Transverse colon (tissue), 4 donors: ENCODE measurements at regions not wholly inside any gene's neighbourhood (a gene's known extent, or its start where the extent isn't known, plus 50 kb on each side); places are given as distances from the start of the nearest gene placed in this dataset.

Experiments used
- EP300 ChIP-seq: sonication (generic); formaldehyde crosslinking; IDR thresholded peaks from one replicate; pipeline ENCODE4 v1.6.1; 2017; ENCODE audit warnings: antibody characterized with exemption, low read depth
- POLR2A ChIP-seq: fragments of 450-650 bp; IDR thresholded peaks from one replicate; pipeline ENCODE4 v1.6.1; 2016; ENCODE audit warnings: antibody characterized with exemption, mild to moderate bottlenecking, moderate library complexity
- POLR2AphosphoS5 ChIP-seq, 3 donors: sonication (generic); formaldehyde crosslinking; IDR thresholded peaks; one replicate each; pipeline ENCODE4 v1.6.1; 2016; ENCODE audit warnings: antibody characterized with exemption in 3 of 3
- TF ChIP-seq, protein P1 (sequence below), 5 experiments: fragments of 200-600 bp in 3 of 5; fragments of 450-650 bp in 2 of 5; sonication (generic) in 3 of 5; IDR thresholded peaks; 1 replicate in 2 of 5; 2 replicates in 3 of 5; pipeline ENCODE4 v1.5.1; 2016 to 2017; ENCODE audit warnings: antibody characterized with exemption in 5 of 5, inconsistent platforms in 3 of 5, mild to moderate bottlenecking in 2 of 5, moderate library complexity in 1 of 5

DNA sequence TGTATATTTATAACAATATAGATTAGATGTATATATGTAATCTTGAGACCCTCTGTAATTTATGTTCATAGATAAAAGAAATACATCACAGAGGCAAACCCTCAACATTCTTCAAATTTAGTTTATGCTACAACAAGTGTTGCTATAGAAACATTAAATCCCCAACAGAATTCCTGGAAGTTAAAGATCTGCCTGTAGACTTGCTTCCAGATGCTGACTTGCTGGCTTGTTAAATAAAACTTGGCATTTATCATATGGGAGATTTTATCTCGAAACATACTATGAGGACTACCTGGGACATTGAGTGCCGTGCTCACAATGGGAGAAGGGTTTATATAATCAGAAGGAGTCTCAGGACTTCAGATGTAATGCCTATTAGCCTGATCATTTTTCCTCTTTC is 136.3 kb upstream of the PLXNC1 start:
- TF ChIP-seq, protein P1, sequence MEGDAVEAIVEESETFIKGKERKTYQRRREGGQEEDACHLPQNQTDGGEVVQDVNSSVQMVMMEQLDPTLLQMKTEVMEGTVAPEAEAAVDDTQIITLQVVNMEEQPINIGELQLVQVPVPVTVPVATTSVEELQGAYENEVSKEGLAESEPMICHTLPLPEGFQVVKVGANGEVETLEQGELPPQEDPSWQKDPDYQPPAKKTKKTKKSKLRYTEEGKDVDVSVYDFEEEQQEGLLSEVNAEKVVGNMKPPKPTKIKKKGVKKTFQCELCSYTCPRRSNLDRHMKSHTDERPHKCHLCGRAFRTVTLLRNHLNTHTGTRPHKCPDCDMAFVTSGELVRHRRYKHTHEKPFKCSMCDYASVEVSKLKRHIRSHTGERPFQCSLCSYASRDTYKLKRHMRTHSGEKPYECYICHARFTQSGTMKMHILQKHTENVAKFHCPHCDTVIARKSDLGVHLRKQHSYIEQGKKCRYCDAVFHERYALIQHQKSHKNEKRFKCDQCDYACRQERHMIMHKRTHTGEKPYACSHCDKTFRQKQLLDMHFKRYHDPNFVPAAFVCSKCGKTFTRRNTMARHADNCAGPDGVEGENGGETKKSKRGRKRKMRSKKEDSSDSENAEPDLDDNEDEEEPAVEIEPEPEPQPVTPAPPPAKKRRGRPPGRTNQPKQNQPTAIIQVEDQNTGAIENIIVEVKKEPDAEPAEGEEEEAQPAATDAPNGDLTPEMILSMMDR (IDR thresholded peaks at IDR 0.05), result no peak
- TF ChIP-seq POLR2AphosphoS5 (IDR thresholded peaks at IDR 0.05) (no peak), EP300 (no peak), POLR2A (no peak)
